B cell (primary cell): ENCODE measurements at regions not wholly inside any gene's neighbourhood (a gene's known extent, or its start where the extent isn't known, plus 50 kb on each side); places are given as distances from the start of the nearest gene placed in this dataset.

ENCODE experiments used
- EZH2 ChIP-seq: IDR thresholded peaks from 2 replicates; pipeline ENCODE4 v1.6.1; 2012; ENCODE audit warnings: borderline replicate concordance, low read depth, mild to moderate bottlenecking, moderate library complexity, low read length; ENCODE audit not compliant: insufficient read depth, poor library complexity, severe bottlenecking
- TF ChIP-seq, protein P1 (sequence below): fragments of 200-600 bp; IDR thresholded peaks from one replicate; pipeline ENCODE4 v1.8.0; 2022; ENCODE audit warnings: antibody characterized with exemption, mild to moderate bottlenecking

DNA sequence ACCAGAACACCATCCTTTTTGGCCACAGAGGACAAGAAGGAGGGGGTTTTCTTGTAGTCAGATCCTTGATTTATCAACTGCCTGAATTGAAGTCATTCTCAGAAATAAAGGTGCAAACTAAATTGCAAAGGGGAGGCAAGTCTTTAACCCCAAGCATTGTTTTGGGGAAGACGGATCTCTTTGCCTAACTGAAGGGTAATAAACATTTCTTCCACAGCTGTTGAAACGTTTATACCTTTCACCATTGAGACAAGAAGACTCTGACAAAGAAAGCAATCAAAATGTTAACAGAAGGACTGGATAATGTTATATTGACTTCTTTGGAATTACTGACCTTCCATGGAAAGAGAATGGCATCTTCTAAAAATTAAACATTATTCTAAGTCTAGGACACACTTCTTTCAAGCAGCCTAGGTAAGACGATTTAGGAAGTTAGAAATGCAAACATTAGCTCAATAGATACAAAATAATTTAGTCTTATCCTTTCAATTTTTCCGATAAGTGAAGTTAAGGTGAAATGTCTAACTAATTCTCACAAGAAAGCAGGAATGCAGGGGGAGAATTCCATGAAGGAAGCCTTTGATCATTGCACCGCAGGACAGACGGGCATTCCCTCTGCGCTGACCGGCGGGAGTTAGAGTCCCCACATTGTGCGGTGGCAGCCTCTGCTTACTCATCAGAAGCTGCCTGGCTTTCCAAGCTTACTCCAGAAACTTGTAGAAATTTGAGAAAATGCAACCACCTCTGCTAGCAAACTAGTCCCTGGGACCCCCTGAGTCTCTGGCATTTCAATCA is 69.4 kb upstream of the COPS8 start:
- TF ChIP-seq, protein P1, sequence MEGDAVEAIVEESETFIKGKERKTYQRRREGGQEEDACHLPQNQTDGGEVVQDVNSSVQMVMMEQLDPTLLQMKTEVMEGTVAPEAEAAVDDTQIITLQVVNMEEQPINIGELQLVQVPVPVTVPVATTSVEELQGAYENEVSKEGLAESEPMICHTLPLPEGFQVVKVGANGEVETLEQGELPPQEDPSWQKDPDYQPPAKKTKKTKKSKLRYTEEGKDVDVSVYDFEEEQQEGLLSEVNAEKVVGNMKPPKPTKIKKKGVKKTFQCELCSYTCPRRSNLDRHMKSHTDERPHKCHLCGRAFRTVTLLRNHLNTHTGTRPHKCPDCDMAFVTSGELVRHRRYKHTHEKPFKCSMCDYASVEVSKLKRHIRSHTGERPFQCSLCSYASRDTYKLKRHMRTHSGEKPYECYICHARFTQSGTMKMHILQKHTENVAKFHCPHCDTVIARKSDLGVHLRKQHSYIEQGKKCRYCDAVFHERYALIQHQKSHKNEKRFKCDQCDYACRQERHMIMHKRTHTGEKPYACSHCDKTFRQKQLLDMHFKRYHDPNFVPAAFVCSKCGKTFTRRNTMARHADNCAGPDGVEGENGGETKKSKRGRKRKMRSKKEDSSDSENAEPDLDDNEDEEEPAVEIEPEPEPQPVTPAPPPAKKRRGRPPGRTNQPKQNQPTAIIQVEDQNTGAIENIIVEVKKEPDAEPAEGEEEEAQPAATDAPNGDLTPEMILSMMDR = no peak
- TF ChIP-seq EZH2 = no peak
